SJCRH30 (cell line): ENCODE measurements at regions not wholly inside any gene's neighbourhood (a gene's known extent, or its start where the extent isn't known, plus 50 kb on each side); places are given as distances from the start of the nearest gene placed in this dataset.
"Not testable (repeated sequence)": the region's sequence is repeated elsewhere in the genome, so short reads cannot be mapped to it uniquely, and the experiment has no call there.

Experiments used
- DNase-seq, 2 experiments: peaks; one replicate each; pipeline ENCODE4 v3.0.0-alpha.2; 2015 to 2020
- H3K27ac ChIP-seq: fragments of 250-450 bp; sonication (Bioruptor Pico); 2 replicates; pipeline ENCODE4 v1.5.1; 2020; ENCODE audit warnings: mild to moderate bottlenecking, moderate library complexity
- H3K27me3 ChIP-seq: fragments of 250-450 bp; sonication (Bioruptor Pico); 2 replicates; pipeline ENCODE4 v1.5.1; 2020; ENCODE audit warnings: mild to moderate bottlenecking, moderate library complexity
- H3K36me3 ChIP-seq: fragments of 250-450 bp; sonication (Bioruptor Pico); 2 replicates; pipeline ENCODE4 v1.5.1; 2020; ENCODE audit warnings: mild to moderate bottlenecking, moderate library complexity
- H3K4me1 ChIP-seq: fragments of 250-450 bp; sonication (Bioruptor Pico); 2 replicates; pipeline ENCODE4 v1.5.1; 2020; ENCODE audit warnings: mild to moderate bottlenecking, moderate library complexity
- H3K4me3 ChIP-seq: fragments of 250-450 bp; sonication (Bioruptor Pico); 2 replicates; pipeline ENCODE4 v1.5.1; 2020; ENCODE audit warnings: mild to moderate bottlenecking, moderate library complexity
- H3K9me3 ChIP-seq: fragments of 250-450 bp; sonication (Bioruptor Pico); replicated peaks from 2 replicates; pipeline ENCODE4 v1.5.1; 2020; ENCODE audit warnings: mild to moderate bottlenecking, moderate library complexity

DNA sequence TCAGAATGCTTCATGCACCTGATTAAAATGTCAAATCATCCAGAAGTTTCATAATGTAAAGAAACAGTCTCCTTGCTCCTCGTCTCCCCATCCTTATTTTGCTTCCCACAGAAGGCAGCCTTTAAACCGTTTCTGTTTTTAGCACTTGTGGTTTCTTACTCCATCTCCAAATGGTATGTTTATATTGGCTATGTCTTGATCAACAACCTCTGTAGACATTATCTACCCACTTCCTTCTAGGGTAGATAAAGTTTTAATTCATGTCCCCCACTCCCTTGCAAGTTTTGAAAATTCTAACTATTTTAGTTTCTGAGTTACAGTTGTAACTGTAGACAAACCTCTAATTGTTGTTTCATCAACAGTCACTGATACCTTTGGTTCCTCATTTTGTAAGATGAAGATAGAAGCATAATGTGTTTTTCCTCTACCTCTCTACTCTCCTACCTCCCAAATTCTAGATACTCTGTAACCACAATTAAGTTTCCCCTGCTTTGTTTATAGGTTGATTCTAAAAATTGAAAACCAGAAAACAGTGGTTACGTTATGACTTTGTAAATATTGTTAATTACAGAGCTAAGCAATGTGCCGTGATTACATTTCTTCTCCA, 291.7 kb upstream of the GATB start:
- H3K4me3 ChIP-seq = no peak overlapping the region
- H3K9me3 ChIP-seq = 0 out of 2 replicates have a peak, but pooled peaks cover 2% of the 10 kb centered on the region
- H3K27me3 ChIP-seq = no peaks in the 10 kb centered on the region
- DNase-seq = no peak
- no peaks in the 10 kb centered on the region for H3K4me1 ChIP-seq
- no peak overlapping the region for H3K27ac ChIP-seq
- no peaks in the 10 kb centered on the region for H3K36me3 ChIP-seq

DNA sequence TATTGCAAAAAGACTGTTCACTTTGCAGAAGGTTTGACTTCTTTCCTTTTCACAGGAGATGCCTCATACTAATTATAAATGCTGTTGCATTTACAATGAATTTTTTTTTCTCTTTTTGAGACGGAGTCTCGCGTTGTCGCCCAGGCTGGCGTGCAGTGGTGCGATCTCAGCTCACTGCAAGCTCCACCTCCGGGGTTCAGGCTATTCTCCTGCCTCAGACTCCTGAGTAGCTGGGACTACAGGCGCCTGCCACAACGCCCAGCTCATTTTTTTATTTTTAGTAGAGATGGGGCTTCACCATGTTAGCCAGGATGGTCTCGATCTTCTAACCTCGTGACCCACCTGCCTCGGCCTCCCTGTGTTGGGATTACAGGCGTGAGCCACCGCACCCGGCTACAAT, 290.5 kb upstream of the GATB start:
- H3K27ac ChIP-seq = not testable (repeated sequence)

GRCh38 chr4:152050106-152050505, 289.3 kb upstream of the GATB start:
- no peak overlapping the region for H3K27ac ChIP-seq
- H3K9me3 ChIP-seq = no peaks in the 10 kb centered on the region
- no peak overlapping the region for H3K4me3 ChIP-seq
- no peaks in the 10 kb centered on the region for H3K36me3 ChIP-seq
- no peaks in the 10 kb centered on the region for H3K27me3 ChIP-seq
- no peaks in the 10 kb centered on the region for H3K4me1 ChIP-seq
- no peak for DNase-seq

More for the DNA sequence above, 290.5 kb upstream of the GATB start:
- not testable (repeated sequence) for H3K36me3 ChIP-seq, H3K27me3 ChIP-seq, H3K4me1 ChIP-seq, H3K4me3 ChIP-seq, DNase-seq, H3K9me3 ChIP-seq

DNA sequence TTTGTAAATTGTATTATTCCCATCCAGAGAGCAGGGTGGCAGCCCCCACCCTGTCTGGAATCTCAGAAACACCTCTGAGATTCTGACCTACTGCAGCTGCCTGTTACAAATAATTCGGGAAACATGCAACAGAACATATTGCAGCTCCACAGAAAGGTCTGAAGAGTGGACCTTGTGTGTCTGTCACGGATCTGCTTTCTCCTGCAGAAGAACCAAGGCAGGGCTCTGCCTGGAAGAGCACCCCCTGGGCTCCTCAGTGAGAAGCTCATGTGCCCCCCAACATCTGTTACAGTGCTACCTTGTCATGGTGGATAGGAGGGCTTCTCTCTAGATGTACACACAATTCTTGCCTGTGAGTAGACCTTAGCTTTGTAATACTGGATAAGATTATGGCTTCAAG, 286.6 kb upstream of the GATB start:
- Histone ChIP-seq H3K36me3 (no peaks in the 10 kb centered on the region), H3K4me3 (no peak overlapping the region), H3K4me1 (no peaks in the 10 kb centered on the region), H3K27ac (no peak overlapping the region), H3K9me3 (no peaks in the 10 kb centered on the region), H3K27me3 (no peaks in the 10 kb centered on the region)
- no peak for DNase-seq

GRCh38 chr4:152045807-152046571, 285.2 kb upstream of the GATB start:
- Histone ChIP-seq H3K4me1 (no peaks in the 10 kb centered on the region), H3K9me3 (no peaks in the 10 kb centered on the region), H3K27me3 (no peaks in the 10 kb centered on the region), H3K27ac (no peak overlapping the region), H3K4me3 (no peak overlapping the region), H3K36me3 (no peaks in the 10 kb centered on the region)
- peak; percentile 3 to 5 for DNase-seq

- Histone ChIP-seq H3K27ac (no peak overlapping the region), H3K4me1 (no peaks in the 10 kb centered on the region), H3K36me3 (no peaks in the 10 kb centered on the region), H3K4me3 (no peak overlapping the region), H3K9me3 (no peaks in the 10 kb centered on the region), H3K27me3 (no peaks in the 10 kb centered on the region)
- DNase-seq = no peak
Observed at GRCh38 chr4:152045449-152045806, 284.6 kb upstream of the GATB start.

DNA sequence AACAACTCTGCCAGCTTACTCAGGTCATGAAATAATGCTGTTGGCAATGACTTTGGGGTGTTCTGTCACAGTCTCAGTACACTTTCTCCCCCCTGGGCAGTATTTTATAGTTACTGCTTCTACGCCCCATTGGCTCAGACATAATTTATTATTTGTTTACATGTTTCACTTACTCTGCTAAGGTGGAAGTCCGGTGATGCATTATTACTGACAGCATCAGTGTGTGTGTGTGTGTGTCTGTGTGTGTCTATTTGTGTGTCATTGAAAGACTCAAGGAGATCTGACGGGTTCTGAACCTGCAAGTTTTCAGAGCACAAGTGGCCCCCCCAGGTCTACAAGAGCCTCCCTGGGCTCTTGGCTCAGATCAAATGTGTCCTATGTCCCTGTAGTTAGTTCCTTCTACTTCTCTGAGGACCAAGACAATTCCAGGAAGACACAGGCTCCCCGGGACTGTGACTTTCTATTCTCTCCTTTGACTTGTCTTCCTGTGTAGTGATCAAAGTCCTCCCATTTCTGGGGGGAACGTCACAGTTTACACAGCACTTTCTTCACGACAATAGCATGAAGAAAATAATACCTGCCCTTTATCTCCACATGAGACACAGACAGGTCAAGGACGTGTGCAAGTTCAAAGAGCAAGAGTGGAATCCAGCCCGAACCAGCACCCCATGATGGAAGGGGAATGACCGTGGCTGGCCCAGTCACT, 283.7 kb upstream of the GATB start:
- no peak for DNase-seq
- no peaks in the 10 kb centered on the region for H3K27me3 ChIP-seq
- H3K4me1 ChIP-seq = no peaks in the 10 kb centered on the region
- no peaks in the 10 kb centered on the region for H3K36me3 ChIP-seq
- no peak overlapping the region for H3K27ac ChIP-seq
- no peak overlapping the region for H3K4me3 ChIP-seq
- no peaks in the 10 kb centered on the region for H3K9me3 ChIP-seq

DNA sequence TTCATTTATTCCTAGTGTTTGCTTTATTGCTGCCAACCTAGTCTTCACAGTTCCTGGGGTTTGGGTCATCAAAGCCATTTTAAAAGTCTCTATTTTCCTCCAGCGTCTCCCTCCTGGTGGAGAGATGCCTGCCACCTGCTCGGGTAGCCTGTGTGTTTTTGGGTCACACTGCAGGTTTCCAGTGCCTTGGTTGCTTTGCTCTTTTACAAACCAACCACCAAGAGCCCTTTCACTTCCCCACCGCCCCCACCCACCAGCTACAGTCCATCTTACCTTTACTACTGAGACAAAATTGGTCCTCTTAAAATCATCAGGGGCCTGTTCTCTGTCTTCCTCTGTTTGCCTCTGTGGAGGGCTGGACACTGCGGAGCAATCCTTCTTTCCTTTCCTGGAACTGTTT, 280.5 kb upstream of the GATB start:
- no peaks in the 10 kb centered on the region for H3K36me3 ChIP-seq
- H3K9me3 ChIP-seq = no peaks in the 10 kb centered on the region
- H3K27me3 ChIP-seq = no peaks in the 10 kb centered on the region
- H3K4me1 ChIP-seq = no peaks in the 10 kb centered on the region
- no peak overlapping the region for H3K27ac ChIP-seq
- no peak overlapping the region for H3K4me3 ChIP-seq
- DNase-seq = no peak

DNA sequence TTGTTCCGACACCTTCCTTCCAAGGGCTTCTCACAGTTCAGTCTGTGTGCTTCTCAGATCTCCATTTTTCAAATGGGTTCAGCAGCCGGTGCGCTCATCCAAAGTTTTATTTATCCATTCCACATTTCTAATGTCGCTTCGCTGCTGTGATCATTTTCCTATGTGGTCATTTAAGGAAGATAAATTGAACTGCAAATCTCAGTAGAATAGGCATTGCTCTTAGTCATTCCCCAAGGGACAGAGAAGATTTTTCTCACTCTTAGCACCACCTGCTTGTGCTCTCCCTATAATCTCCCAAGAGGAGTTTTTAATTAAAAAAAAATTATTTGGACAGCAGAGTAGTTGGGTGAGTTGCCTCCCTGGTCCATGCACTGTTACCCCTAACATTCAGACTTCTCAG, 278.9 kb upstream of the GATB start:
- Histone ChIP-seq H3K4me1 (no peaks in the 10 kb centered on the region), H3K27ac (no peak overlapping the region), H3K36me3 (no peaks in the 10 kb centered on the region), H3K9me3 (no peaks in the 10 kb centered on the region), H3K4me3 (no peak overlapping the region), H3K27me3 (no peaks in the 10 kb centered on the region)
- DNase-seq = no peak

GRCh38 chr4:152039023-152039481, 278.2 kb upstream of the GATB start:
- DNase-seq = no peak
- Histone ChIP-seq H3K4me3 (no peak overlapping the region), H3K4me1 (no peaks in the 10 kb centered on the region), H3K27ac (no peak overlapping the region), H3K9me3 (no peaks in the 10 kb centered on the region), H3K27me3 (no peaks in the 10 kb centered on the region), H3K36me3 (no peaks in the 10 kb centered on the region)

DNA sequence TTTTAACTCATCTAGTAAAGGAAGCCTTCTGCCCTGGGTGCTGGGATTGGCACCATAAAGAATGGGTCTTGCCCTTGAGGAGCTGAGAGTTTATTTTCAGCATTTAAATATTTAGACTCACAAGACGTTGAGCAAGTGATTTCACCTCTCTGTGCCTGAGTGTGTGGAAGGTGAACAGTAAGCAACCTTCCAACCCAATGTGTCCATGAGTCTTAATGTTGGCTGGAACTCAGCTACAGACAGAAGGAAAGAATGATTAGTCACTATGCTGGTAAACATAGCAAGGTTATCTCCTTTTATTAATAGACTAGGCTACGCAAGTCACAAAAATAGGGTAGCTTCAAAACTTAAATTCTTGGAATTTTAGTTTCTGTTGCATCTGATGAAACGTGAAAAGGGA, 277.4 kb upstream of the GATB start:
- H3K27ac ChIP-seq = no peak overlapping the region
- H3K36me3 ChIP-seq = no peaks in the 10 kb centered on the region
- no peak for DNase-seq
- H3K27me3 ChIP-seq = no peaks in the 10 kb centered on the region
- H3K4me1 ChIP-seq = no peaks in the 10 kb centered on the region
- H3K4me3 ChIP-seq = no peak overlapping the region
- no peaks in the 10 kb centered on the region for H3K9me3 ChIP-seq

GRCh38 chr4:152037435-152037834, 276.6 kb upstream of the GATB start:
- no peak overlapping the region for H3K4me3 ChIP-seq
- no peaks in the 10 kb centered on the region for H3K36me3 ChIP-seq
- H3K9me3 ChIP-seq = no peaks in the 10 kb centered on the region
- H3K4me1 ChIP-seq = no peaks in the 10 kb centered on the region
- no peak for DNase-seq
- H3K27ac ChIP-seq = no peak overlapping the region
- no peaks in the 10 kb centered on the region for H3K27me3 ChIP-seq

DNA sequence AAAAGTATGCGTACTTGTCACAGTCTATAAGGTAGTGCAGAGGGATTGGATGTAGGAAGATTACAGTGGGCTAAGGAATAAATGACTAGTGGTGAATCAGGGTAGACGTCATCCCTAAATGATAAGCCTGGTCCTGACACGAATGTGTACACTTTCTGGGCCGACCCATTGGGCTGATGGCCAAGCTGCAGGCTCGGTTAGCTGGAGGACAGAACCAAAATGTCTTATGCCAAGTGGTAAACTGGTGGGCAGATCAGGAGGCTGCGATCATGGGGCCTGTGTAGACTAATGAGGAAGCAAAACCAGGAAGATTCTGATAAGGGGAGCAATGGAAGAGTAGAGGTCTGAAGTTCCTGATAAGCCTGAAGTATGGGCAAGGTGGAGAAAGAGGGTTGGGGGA, 272.8 kb upstream of the GATB start:
- H3K4me1 ChIP-seq = no peaks in the 10 kb centered on the region
- H3K27me3 ChIP-seq = no peaks in the 10 kb centered on the region
- no peak overlapping the region for H3K27ac ChIP-seq
- no peaks in the 10 kb centered on the region for H3K36me3 ChIP-seq
- DNase-seq = no peak
- H3K9me3 ChIP-seq = no peaks in the 10 kb centered on the region
- no peak overlapping the region for H3K4me3 ChIP-seq

DNA sequence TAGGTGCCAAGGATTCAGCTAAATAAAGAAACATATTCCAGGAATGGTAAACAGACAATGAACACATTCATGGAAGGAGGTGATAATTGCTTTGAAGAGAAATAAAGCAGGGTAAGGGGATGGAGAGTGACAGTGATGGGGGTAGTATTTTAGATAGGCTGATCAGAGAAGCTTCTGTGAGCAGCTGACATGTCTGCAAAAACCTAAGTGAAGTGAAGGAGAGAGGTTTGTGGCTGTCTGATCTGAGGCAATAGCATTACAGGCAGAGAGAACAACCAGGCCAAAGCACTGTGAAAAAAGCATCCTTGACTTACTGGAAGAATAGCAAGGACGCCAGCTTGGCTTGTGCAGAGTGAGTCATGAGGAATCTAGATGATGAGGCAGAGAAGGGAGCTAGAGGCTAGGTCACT, 271.9 kb upstream of the GATB start:
- Histone ChIP-seq H3K9me3 (no peaks in the 10 kb centered on the region), H3K4me1 (no peaks in the 10 kb centered on the region), H3K27me3 (no peaks in the 10 kb centered on the region), H3K4me3 (no peak overlapping the region), H3K36me3 (no peaks in the 10 kb centered on the region), H3K27ac (no peak overlapping the region)
- DNase-seq = no peak

DNA sequence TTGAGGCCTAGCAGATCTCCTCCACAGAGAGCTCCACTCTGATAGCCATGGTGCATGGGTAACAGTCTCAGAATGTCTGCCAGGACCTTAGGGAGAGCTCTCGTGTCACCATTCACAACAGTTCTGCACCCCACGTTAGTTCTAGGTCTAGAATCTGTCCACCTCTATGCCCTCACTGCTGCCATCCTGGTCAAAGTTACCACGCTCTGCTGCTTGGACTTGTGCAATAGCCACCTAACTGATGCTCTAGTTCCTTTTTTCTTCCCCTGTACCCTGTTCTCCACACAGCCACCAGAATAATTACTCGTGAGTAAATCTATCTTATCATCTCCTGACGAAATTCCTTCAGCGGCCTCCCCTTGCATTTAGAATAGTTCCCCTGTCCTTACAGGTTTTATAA, 268.8 kb upstream of the GATB start:
- no peak for DNase-seq
- H3K27me3 ChIP-seq = no peaks in the 10 kb centered on the region
- no peak overlapping the region for H3K4me3 ChIP-seq
- H3K9me3 ChIP-seq = no peaks in the 10 kb centered on the region
- H3K36me3 ChIP-seq = no peaks in the 10 kb centered on the region
- no peak overlapping the region for H3K27ac ChIP-seq
- no peaks in the 10 kb centered on the region for H3K4me1 ChIP-seq
